Spleen (tissue), 11 donors: ENCODE measurements at regions not wholly inside any gene's neighbourhood (a gene's known extent, or its start where the extent isn't known, plus 50 kb on each side); places are given as distances from the start of the nearest gene placed in this dataset.

Experiments used
- DNase-seq: peaks from one replicate; pipeline ENCODE4 v3.0.0-alpha.2; 2020
- H3K27ac ChIP-seq, 8 donors: fragments of 200-600 bp; sonication (generic) in 7 of 8; 1 replicate in 4 of 8; 2 replicates in 4 of 8; pipeline versions ENCODE4 v1.5.0 to v1.8.0; 2016 to 2021; ENCODE audit warnings: inconsistent platforms in 4 of 8, mild to moderate bottlenecking in 4 of 8, moderate library complexity in 1 of 8
- H3K27me3 ChIP-seq, 7 donors: fragments of 200-600 bp; sonication (generic) in 6 of 7; replicated peaks in 1 of 7; 1 replicate in 4 of 7; 2 replicates in 3 of 7; pipeline versions ENCODE4 v1.5.0 to v1.8.0; 2016 to 2021; ENCODE audit warnings: inconsistent platforms in 3 of 7, mild to moderate bottlenecking in 1 of 7
- H3K36me3 ChIP-seq, 6 donors: fragments of 200-600 bp; sonication (generic) in 5 of 6; 1 replicate in 4 of 6; 2 replicates in 2 of 6; pipeline versions ENCODE4 v1.5.0 to v1.8.0; 2016 to 2021; ENCODE audit warnings: inconsistent platforms in 2 of 6
- H3K4me1 ChIP-seq, 6 donors: fragments of 200-600 bp; sonication (generic) in 5 of 6; 1 replicate in 3 of 6; 2 replicates in 3 of 6; pipeline versions ENCODE4 v1.5.0 to v1.8.0; 2016 to 2021; ENCODE audit warnings: inconsistent platforms in 3 of 6
- H3K4me3 ChIP-seq, 8 donors: fragments of 200-600 bp; sonication (generic) in 7 of 8; 1 replicate in 4 of 8; 2 replicates in 4 of 8; pipeline versions ENCODE4 v1.5.0 to v1.8.0; 2016 to 2021; ENCODE audit warnings: inconsistent platforms in 4 of 8, mild to moderate bottlenecking in 4 of 8, moderate library complexity in 2 of 8
- H3K9me3 ChIP-seq, 8 donors: fragments of 200-600 bp; sonication (generic) in 7 of 8; 1 replicate in 4 of 8; 2 replicates in 4 of 8; pipeline versions ENCODE4 v1.5.0 to v1.8.0; 2016 to 2021; ENCODE audit warnings: inconsistent platforms in 4 of 8
- POLR2A ChIP-seq, 3 donors: fragments of 450-650 bp; IDR thresholded peaks; one replicate each; pipeline ENCODE4 v1.5.1; 2017; ENCODE audit warnings: antibody characterized with exemption in 3 of 3, mild to moderate bottlenecking in 1 of 3
- POLR2AphosphoS5 ChIP-seq, 3 donors: sonication (generic); formaldehyde crosslinking; IDR thresholded peaks; one replicate each; pipeline ENCODE4 v1.5.1; 2017; ENCODE audit warnings: antibody characterized with exemption in 3 of 3
- WGBS, 5 donors: extraction: QIAGEN DNeasy Blood & Tissue Kit in 3 of 5; methylation state at CpG; one replicate each; pipeline versions ENCODE4 v1.1.5 to v1.1.7; 2013 to 2018; 5-methylcytosine and 5-hydroxymethylcytosine counted together
- intact Hi-C: fragments of 100-400 bp; cut with DNase I; formaldehyde crosslinking; loops from one replicate; pipeline ENCODE4 v1.15.0; 2023; ENCODE audit warnings: low total_unique reads
- TF ChIP-seq, protein P1 (sequence below), 11 experiments: fragments of 200-600 bp in 7 of 11; fragments of 450-650 bp in 4 of 11; sonication (generic) in 4 of 11; IDR thresholded peaks in 8 of 11; conservative IDR thresholded peaks in 3 of 11; 1 replicate in 7 of 11; 2 replicates in 4 of 11; pipeline versions ENCODE4 v1.4.0 to v1.8.0; 2016 to 2021; ENCODE audit warnings: antibody characterized with exemption in 11 of 11, inconsistent platforms in 4 of 11, mild to moderate bottlenecking in 1 of 11
- donor health status: healthy with polysubstance abuse.
- donor health status: DM: no; HTN: no; CAD: no; lungs with moderate emphysema.
- donor health status: DM: no; HTN: no; CAD: no.
- donor health status: Bipolar disorder and iron deficiency.
- donor health status: healthy.
- donor health status: DM: no; HTN: no; CAD: no.
- donor health status: DM: yes; HTN: yes; CAD: no.

DNA sequence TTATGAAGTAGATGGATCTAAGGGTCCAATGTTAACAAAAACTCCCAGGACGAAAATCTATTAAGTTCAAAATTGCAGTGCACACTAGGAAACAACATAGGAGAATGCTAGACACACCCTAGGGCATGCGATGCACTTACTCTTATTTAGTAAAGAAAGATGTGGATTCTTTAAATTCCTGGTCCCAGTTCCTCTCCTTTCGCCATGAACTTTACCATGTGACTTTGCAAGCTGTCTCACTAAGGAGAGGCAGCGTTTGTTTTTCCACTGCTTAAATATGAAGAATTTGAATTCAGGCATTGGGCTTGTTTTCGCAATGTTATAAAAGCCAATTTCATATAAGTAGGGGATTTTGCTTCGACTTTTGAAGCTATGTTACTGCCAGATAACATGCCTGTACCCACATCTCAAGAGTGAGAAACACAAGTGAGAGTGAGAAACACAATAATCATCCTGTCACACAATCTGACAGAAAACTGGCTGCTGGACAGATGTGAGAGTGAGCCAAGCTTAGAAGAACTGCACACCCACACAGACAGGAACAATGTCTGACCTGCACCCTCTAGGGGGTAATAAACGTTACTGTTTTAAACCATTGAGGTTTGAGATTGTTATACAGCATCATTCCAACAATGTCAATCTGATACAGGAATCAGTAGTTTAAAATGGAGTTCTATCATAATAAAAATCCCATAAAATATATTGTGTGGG, 1308.4 kb downstream of the SLITRK5 start:
- Histone ChIP-seq H3K4me1 (no peaks in the 10 kb centered on the region), H3K4me3 (no peak overlapping the region), H3K27me3 (no peaks in the 10 kb centered on the region), H3K36me3 (no peaks in the 10 kb centered on the region), H3K27ac (no peak overlapping the region), H3K9me3 (no peaks in the 10 kb centered on the region)
- no peak for DNase-seq
- intact Hi-C loops: no loop called here
- TF ChIP-seq, protein P1, sequence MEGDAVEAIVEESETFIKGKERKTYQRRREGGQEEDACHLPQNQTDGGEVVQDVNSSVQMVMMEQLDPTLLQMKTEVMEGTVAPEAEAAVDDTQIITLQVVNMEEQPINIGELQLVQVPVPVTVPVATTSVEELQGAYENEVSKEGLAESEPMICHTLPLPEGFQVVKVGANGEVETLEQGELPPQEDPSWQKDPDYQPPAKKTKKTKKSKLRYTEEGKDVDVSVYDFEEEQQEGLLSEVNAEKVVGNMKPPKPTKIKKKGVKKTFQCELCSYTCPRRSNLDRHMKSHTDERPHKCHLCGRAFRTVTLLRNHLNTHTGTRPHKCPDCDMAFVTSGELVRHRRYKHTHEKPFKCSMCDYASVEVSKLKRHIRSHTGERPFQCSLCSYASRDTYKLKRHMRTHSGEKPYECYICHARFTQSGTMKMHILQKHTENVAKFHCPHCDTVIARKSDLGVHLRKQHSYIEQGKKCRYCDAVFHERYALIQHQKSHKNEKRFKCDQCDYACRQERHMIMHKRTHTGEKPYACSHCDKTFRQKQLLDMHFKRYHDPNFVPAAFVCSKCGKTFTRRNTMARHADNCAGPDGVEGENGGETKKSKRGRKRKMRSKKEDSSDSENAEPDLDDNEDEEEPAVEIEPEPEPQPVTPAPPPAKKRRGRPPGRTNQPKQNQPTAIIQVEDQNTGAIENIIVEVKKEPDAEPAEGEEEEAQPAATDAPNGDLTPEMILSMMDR (IDR thresholded peaks at IDR 0.05 in 8 of 11, conservative IDR thresholded peaks at IDR 0.05 in 3 of 11): no peak
- TF ChIP-seq POLR2A (IDR thresholded peaks at IDR 0.05) (no peak), POLR2AphosphoS5 (IDR thresholded peaks at IDR 0.05) (no peak)
- WGBS, 5 donors: 43 to 56% (median 52%) methylated on average over 7 of the region's 7 CpGs

DNA sequence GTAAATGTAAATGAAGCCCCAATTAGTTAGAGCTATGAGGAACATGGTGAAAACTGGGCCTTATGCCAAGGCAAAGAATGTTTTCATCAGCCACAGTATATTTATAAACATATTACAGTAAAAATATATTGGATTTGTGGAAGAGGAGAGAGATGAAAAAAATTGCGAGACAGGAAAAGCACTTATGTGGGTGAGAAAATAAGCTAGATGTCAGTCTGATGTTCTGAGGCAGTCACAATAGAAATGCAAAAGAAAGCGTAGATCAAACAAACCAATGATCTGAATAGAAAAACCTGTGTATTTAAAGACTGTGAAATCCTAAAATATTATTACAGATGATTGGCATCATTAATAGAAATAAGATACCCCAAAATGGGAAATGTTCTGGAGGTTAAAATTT, 1332.5 kb downstream of the SLITRK5 start:
- no peak for TF ChIP-seq POLR2AphosphoS5 (IDR thresholded peaks at IDR 0.05)
- no peak for TF ChIP-seq POLR2A (IDR thresholded peaks at IDR 0.05)
- TF ChIP-seq, protein P1 (IDR thresholded peaks at IDR 0.05 in 8 of 11, conservative IDR thresholded peaks at IDR 0.05 in 3 of 11): no peak
- 70 to 80% (median 78%) methylated on average over 2 of the region's 2 CpGs for WGBS, 5 donors
- H3K27ac ChIP-seq: no peak overlapping the region
- intact Hi-C loops: no loop called here
- no peaks in the 10 kb centered on the region for H3K4me1 ChIP-seq
- DNase-seq: no peak
- no peaks in the 10 kb centered on the region for H3K27me3 ChIP-seq
- no peak overlapping the region for H3K4me3 ChIP-seq
- no peaks in the 10 kb centered on the region for H3K9me3 ChIP-seq
- H3K36me3 ChIP-seq: no peaks in the 10 kb centered on the region

DNA sequence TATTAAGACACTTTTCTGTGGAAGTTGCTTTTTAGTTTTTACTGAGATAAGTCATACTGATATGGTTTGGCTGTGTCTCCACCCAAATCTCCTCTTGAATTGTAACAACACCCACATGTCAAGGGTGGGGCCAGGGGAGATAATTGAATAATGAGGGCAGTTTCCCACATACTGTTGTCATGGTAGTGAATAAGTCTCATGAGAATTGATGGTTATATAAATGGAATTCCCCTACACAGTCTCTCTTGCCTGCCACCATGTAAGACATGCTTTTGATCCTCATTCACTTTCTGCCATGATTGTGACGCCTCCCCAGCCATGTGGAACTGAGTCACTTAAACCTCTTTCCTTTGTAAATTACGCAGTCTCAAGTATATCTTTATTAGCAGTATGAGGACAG, 1340.4 kb downstream of the SLITRK5 start:
- no peak overlapping the region for H3K4me3 ChIP-seq
- no peak overlapping the region for H3K27ac ChIP-seq
- H3K9me3 ChIP-seq: peaks cover 0 to 6% (median 0%) of the 10 kb centered on the region in 8 donors
- WGBS, 5 donors: 35 to 89% (median 65%) methylated on average over 2 of the region's 2 CpGs
- no peak for DNase-seq
- intact Hi-C loops: no loop called here
- H3K27me3 ChIP-seq: no peaks in the 10 kb centered on the region
- H3K36me3 ChIP-seq: no peaks in the 10 kb centered on the region
- TF ChIP-seq, protein P1 (IDR thresholded peaks at IDR 0.05 in 8 of 11, conservative IDR thresholded peaks at IDR 0.05 in 3 of 11): no peak
- TF ChIP-seq POLR2A (IDR thresholded peaks at IDR 0.05) (no peak), POLR2AphosphoS5 (IDR thresholded peaks at IDR 0.05) (no peak)
- no peaks in the 10 kb centered on the region for H3K4me1 ChIP-seq

DNA sequence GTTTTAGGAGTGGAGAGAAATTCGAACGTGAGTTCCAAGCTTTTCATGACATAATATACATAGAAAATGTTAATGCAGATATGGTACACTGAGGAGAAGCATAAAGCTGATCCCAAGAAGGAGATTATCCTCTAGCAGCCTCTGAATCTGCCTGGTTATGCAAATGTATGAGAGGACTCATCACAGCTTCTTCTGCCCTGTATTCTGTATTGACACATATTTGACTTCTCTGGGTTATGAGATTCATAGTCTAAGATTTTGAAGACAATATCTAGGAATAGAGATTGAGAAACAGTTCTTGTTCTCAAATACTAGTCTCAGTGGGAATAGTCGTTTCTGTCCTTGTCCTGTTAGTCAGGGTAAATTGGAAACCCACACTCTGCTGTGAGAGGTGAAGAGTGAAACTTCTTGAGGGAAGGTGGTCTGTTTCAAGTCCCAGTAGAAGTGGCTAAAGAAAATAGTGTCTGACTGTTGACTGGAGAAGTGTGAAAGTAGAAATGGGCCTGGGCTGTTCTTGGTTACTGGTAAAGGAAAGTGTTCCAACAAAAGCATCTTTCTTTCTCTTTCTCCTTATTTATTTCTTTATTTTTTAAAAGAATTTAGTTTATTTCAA, 1356.6 kb downstream of the SLITRK5 start:
- WGBS, 5 donors: 61 to 86% (median 73%) methylated on average over 3 of the region's 3 CpGs
- Histone ChIP-seq H3K27me3 (no peaks in the 10 kb centered on the region), H3K4me1 (no peaks in the 10 kb centered on the region), H3K9me3 (peaks cover 0 to 17% (median 9%) of the 10 kb centered on the region in 8 donors), H3K36me3 (no peaks in the 10 kb centered on the region), H3K27ac (no peak overlapping the region), H3K4me3 (no peak overlapping the region)
- DNase-seq: no peak
- intact Hi-C loops: no loop called here
- TF ChIP-seq, protein P1 (IDR thresholded peaks at IDR 0.05 in 8 of 11, conservative IDR thresholded peaks at IDR 0.05 in 3 of 11): no peak
- TF ChIP-seq POLR2A (IDR thresholded peaks at IDR 0.05) (no peak), POLR2AphosphoS5 (IDR thresholded peaks at IDR 0.05) (no peak)
